ENCODE measurements at regions not wholly inside any gene's neighbourhood (a gene's known extent, or its start where the extent isn't known, plus 50 kb on each side); places are given as distances from the start of the nearest gene placed in this dataset.
"Not testable (repeated sequence)": the region's sequence is repeated elsewhere in the genome, so short reads cannot be mapped to it uniquely, and the experiment has no call there.

DNA sequence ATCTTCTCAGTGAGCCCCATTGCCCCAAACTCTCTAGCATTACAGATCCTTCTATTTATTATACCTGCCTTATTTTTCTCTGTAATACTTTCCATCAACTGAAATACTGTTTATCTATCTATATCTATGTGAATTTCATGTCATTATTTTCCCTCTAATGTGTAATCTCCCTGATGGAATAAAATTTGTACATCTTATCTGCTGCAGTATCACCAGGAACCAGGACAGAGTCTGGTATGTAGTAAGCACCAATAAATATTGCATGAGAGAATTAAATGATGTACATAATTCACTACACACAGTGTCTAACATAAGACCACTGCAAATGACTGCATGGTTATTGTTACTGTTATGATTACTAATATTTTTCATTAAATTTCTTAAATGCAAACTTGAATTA, 759.1 kb downstream of the PRELID2 start:
- DNase-seq (ENCODE audit: low spot score): no peak
- intact Hi-C loops (cut with DNase I): no loop called here

DNA sequence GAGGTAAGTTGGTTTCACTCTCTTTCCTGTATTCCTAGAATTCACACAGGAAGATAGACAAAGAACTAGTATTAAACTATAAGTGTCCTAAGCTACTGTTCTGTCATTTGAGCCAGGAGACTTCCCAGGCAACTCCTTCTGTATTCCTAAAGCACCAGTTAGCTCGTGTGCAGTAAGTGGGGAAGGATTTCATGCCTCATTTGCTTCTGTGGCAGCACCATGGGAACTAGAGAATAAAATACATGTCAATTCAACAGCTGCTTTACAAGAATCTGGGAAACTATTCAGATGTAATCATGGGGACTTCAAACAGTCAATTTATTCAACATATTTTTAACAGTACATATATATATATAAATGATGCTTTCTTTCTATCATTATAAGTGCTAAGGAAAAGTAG, 762.3 kb downstream of the PRELID2 start:
- DNase-seq (ENCODE audit: low spot score): no peak
- intact Hi-C loops (cut with DNase I): no loop called here

DNA sequence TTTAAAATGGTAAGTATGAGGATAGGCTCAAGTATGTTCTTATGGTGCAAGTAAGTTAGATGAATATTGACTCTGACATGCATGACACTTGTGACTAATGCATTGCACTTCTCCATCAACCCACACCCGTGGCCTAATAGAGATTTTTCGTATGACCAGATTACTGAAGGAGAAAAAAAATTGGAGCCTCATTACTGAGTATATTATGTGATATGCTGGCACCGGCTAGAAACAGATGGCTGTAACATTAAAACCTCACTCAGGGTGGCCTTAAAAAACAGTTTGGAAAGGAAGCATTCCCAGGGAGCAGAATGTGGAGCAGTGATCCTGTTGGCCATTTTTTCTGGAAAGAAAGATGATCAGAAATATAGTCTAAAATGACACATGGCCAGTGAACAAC, 766.4 kb downstream of the PRELID2 start:
- intact Hi-C loops (cut with DNase I): no loop called here
- DNase-seq (ENCODE audit: low spot score): no peak

DNA sequence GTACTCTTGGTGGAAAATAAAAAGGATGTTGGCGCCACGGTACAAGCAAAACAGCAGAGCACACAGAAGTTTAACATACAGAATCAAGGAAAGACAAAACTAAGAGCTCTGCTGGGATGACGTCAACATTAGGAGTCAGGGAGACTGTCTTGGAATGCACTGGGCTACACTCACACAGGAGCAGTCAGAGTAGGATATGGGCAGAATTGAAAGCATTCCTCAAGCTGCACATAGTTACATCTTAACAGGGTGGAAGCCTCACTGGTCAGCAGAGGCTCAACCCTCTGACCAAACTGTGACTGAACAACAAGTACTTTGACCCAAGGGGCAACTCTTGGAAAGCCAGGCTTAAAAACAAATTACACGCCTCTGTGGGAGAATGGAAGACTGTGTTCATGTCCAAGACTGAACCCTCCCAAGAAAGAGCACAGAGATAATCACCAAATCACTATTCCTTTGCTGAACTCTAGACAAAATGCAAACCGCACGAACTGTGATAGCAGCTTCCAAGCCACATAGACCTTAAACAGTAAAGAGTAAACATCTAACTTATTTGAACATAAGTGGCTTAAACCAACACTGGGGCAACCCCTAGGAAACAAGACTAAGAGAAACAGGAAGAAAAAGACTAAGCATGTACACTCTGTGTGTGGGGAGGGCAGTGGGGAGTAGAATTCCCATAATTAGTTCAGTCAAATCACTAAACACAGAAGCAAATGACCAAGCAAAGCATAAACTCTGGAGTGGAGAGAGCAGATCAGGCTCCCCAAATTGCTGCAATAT, 772.7 kb downstream of the PRELID2 start:
- intact Hi-C loops (cut with DNase I): no loop called here
- DNase-seq (ENCODE audit: low spot score): no peak

DNA sequence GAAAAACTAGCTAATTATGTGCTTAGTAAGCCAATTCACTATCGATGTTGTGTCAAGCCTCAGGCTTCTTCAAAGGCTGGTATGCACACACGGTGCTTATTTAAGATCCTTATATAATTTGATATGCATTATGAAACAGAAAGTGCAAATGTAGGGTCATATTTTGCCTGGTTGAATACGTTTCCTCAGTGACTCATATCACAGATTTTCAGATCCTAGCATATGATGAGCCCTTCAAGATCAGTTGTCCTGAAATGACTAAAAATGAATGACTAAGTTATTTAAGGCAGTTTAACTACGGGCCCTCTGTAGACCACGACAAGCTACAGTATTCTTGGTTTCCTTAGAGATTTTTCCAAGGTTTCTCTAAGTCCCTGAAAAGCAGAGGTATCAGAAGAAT, 778.3 kb downstream of the PRELID2 start:
- DNase-seq (ENCODE audit: low spot score): no peak
- intact Hi-C loops (cut with DNase I): no loop called here

DNA sequence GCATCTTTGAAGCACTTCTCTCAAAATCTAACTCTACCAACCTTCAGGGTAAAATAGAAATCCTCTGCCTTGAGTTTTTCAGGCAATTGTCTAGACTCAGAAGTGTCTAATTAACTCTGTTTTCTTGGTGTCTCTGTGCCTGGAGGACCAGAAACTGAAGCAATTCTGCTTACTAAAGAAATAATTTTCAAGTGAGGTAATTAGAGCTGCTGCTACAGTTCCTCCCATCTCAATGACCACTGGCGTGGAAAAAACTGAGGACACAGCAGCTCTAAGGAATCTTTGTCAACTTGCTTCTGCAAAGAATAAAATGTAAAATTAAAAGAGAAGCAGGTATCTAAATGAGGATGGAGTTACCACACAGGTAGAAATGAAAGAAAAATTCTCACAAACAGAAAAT, 785.0 kb downstream of the PRELID2 start:
- intact Hi-C loops (cut with DNase I): no loop called here
- DNase-seq (ENCODE audit: low spot score): no peak

DNA sequence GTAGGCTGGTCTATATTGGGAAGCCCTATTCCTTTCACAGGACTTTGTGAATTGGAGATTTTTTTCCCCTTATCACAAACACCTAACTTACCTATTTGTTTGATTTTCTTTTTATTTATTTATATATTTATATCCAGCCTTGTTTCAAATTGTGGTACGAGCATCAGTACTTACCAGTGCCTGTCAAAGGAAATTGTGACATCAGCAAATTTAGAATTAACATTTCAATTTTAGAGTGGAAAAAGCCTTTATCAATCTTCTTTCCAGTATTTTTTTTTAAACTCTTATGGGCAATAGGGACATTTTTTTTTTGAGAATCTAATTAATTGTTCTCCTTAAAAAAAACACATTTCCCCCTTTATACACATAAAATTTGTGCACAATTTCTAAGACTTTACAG, 790.2 kb downstream of the PRELID2 start:
- DNase-seq (ENCODE audit: low spot score): no peak
- intact Hi-C loops (cut with DNase I): no loop called here

DNA sequence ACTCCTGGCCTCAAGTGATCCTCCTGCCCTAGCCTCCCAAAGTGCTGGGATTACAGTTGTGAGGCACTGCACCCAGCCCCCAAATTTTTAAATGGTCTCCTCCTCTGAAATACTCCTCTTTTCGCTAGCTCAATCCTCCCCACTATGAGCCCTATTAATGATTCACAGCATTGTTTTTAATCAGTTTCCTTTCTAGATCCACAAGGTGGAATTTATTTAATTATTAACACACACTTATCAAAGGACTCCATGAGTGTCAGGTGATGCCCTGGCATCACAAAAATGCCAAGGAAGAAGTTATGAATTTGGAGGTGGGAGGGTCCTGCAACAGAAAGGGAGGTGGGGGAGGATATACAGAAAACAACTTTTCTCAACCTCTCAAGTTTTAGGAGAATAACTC, 806.5 kb downstream of the PRELID2 start:
- intact Hi-C loops (cut with DNase I): no loop called here
- no peak for DNase-seq (ENCODE audit: low spot score)

DNA sequence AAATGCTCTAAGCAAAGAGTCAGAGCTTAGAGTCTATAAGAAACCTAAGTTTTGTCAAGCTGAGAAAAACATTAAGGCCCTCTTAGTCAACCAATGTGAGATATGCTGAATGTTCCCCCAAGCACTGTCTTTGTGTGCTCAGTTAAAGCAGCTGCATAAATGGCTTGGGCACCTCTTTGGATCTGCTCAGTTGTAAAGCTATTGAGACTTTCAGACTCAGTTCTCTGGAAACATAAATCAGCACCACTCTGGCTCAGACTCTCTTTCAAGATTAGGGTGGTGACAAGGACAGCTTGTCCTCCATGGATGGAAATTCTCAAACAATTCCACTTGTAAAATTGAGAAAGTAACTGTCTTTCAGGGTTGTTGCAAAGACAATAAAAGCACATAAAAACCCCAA, 807.9 kb downstream of the PRELID2 start:
- intact Hi-C loops (cut with DNase I): no loop called here
- DNase-seq (ENCODE audit: low spot score): no peak

DNA sequence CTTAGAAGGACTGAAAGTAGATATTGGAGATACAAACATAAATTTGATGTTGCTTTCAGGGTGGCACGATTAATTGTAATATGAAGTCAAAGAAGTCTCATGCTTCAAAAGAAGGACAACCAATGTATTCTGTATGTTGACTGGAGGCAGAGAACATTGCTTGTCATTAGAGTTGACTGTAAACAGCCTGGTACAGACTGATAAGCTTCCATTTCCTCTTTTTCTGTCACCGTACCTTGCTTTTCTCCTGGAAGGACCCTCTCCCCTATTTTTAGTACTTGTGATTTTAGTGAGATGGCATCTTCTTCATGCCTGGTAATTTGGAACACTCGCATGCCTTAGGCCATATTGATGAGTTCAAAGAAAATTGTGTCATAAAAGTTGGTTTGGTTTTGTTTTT, 809.4 kb downstream of the PRELID2 start:
- intact Hi-C loops (cut with DNase I): no loop called here
- DNase-seq (ENCODE audit: low spot score): no peak

DNA sequence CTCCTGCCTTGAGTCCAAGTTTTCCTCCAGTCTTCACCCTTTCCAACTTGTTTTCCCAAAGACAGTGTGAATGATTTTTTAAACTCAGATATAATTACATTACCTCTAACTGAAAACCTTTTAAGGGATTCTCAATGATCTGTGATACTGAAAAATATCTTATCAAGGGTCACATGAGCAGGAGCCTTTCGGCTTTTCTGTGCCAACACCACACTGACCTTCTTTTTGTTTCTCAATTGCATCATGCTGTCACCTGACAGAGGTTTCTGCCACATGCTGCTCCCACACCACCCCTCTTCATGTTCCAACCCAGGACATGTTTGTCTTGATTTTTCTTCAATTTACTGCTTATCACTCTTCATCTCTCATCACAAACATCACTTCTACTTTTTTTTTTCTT, 820.0 kb downstream of the PRELID2 start:
- intact Hi-C loops (cut with DNase I): no loop called here

DNA sequence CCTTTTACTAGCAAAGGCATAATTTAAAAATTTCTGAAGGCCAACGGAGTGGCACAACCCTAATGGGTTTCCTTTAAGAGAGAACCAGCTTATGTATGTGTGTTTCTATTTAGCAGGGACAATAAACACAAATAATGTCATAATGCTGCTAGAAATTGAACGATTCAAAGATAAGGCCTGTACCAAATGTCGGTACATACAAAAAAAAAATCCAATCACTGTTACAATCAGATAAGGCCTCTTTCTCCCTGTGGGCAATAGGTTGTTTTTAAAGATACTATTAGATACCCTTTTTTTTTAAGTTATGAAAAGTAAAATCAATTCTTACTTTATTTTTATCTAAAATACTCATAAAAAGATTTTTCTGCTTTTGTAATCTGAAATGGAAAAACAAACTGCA, 821.0 kb downstream of the PRELID2 start:
- DNase-seq (ENCODE audit: low spot score): no peak
- intact Hi-C loops (cut with DNase I): no loop called here

More for the DNA sequence above, 820.0 kb downstream of the PRELID2 start:
- DNase-seq (ENCODE audit: low spot score): no peak

DNA sequence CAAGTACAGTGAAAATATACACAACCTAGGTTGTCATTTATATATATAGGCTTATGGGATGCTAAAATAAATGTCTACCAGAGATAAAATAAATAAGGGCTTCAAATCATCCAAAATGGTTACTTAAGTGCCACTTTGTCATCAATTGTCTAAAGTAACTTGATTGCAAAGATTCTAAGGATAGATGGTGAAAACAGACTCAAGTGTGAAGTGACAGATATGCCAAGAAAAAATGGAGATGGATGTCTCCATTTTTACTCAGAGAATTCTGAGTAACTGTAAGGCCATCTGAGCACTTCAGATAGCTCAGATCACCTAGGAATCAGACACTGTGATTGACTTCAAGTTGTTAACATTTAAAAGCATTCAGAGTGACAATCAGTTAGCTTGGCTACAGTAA, 824.3 kb downstream of the PRELID2 start:
- intact Hi-C loops (cut with DNase I): no loop called here
- no peak for DNase-seq (ENCODE audit: low spot score)

DNA sequence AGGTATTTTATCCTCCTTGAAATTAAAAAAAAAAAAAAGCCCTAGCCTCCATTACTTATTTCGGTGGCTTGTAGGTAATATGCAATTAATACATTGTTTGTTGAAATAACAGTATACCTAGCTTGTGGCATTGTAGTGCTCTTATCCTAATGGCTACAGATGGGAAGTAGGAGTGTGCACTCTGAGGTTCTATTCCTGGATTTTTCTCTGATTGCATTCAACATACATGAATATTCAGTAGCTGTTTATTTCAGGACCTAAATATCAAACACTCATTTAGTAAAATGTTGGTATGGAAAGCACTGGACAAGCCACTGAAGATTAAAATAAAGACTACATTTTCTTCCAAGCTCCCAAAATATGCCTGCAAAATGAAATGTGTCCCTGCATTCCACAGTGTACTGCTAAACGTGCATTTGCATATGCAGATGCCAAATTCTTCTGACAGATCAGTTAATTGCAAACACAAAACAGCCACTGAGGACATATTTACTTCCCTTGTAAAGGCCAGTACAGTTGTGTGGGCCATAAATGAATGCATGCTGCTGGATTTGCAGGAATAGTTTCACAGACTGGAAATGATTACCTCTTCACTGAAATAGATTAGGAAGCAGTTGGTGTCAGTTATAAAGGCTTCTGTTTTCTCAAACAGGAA, 826.1 kb downstream of the PRELID2 start:
- no peak for DNase-seq (ENCODE audit: low spot score)
- intact Hi-C loops (cut with DNase I): no loop called here

DNA sequence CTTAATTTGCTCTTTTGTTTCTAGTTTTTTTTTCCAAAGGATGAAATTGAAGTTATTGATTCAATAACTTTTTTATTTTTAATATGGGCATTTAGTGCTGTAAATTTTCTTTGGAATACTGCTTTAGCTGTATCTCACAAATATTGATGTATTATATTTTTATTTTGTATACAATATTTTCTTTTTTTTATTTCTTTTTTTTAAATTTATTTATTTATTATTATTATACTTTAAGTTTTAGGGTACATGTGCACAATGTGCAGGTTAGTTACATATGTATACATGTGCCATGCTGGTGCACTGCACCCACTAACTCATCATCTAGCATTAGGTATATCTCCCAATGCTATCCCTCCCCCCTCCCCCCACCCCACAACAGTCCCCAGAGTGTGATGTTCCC, 823.7 kb downstream of the KCTD16 start:
- intact Hi-C loops (cut with DNase I); DNase-seq (ENCODE audit: low spot score): not testable (repeated sequence)

DNA sequence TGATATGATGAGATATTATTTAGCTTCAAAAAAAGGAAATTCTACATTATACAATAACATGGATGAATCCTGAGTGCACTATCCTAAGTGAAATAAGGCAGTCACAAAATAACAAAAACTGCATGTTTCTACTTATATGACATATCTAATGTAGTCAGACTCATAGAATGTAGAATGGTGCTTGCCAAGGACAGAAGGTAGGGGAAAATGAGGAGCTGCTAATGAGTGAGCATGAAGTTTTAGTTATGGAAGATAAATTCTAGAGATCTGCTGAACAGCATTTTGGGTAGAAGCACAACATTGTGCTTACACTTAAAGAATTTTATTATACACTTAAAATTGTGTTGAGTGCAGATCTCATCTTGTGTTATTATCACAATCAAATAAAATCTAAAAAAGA, 812.4 kb downstream of the KCTD16 start:
- no peak for DNase-seq (ENCODE audit: low spot score)
- intact Hi-C loops (cut with DNase I): no loop called here

DNA sequence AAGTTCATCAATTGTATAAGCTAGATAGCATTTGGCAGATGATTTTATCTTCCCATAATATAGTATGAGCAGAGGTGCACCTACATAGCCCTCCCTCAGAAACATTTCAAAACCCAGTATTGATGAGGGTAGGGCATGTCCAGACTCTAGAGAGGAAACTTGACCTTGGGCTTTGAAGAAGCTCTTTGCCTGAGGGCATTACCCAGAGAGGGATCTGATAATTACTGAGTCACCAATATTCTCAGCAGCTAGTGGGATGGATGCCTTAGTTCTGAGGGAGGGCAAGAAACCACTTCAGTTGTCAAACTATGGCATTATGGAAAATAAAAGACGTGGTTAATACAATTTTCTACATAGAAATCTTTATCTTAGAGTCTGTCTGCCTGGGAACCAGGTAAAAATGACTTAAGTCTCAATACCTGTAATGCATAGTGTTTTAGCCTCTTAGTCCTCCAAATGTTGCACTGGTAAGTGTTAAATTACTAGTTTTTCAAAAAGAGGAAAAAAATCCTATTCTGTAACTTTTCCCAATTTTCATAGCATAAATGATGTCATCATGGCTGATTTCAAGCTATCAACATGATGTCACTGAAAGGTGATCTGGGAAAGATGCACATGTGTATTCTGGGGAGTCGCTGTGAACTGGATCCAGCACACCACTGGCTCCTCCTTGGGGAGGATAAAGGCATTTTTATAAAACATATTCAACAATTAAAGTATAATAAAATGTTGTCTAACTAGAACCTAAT, 809.0 kb downstream of the KCTD16 start:
- intact Hi-C loops (cut with DNase I): no loop called here
- DNase-seq (ENCODE audit: low spot score): no peak

DNA sequence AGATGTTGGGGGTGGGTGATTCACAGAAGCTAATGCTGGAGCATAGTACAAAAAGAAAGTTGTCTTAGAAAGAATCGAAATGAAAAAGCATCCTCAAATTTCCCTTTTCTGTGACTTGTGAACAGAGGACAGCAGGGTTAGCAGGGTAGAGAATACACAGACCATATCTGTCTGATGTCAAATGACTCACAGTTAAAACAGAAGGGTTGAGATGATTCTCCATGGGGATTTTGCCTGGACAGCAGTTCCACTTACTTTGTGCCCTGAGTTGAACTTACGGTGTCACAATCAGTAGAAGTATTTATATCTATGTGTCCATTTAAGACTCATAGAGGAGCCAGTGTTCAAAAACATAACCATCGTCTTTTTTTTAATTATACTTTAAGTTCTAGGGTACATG, 801.6 kb downstream of the KCTD16 start:
- intact Hi-C loops (cut with DNase I): no loop called here
- no peak for DNase-seq (ENCODE audit: low spot score)

DNA sequence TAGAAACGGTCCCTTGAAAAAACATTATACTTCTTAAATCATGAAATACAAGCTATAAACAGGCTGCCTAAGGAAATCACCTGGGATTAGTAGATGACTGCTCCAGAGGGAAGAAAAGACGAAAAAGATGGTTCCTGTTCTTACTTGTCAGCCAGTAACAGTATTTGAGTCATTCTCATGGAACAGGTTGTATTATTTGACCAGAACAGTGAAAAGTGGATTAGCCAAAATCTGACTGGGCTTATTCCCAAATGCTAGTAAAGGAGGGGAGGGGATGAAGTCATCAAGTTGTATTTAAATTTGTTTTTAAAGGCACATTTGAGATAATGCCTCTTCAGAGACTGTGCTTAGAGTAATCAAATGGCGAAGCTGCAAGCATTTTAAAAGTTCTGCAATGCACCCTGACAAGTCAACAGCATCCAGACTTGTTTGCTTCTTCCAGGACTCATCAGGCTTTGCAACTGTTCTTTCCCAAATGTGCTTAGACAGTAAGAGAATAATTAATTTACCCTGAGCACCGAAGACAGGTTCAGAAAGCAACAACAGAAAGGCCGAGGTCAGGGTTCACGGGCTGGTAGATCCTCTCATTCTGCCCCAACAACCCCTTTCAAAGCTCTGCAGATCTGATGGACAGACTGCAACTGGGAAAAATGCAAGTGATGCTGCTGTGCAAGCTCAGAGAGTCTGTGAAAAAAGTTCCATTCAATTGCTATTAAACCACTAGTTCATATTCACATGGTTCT, 800.6 kb downstream of the KCTD16 start:
- intact Hi-C loops (cut with DNase I): no loop called here
- no peak for DNase-seq (ENCODE audit: low spot score)

DNA sequence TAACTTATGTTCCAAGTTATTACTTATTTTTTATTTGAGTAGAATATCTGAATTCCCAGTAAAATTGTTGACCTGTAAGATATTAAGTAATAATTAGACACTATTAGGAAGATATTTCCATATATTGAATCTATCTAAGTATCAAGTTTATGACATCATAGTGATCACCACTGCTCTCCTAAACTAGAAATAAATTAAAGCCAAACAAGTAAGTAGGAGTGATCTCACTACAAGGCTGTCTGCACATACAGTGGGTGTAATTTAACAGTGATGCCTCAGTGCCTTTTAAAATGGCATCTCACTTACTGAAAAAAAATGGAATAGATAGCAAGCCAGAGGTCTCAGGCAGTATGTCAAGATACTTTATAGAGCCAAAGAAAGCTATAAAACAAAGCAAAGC, 789.6 kb downstream of the KCTD16 start:
- intact Hi-C loops (cut with DNase I): no loop called here
- no peak for DNase-seq (ENCODE audit: low spot score)
